ENCODE measurements at regions not wholly inside any gene's neighbourhood (a gene's known extent, or its start where the extent isn't known, plus 50 kb on each side); places are given as distances from the start of the nearest gene placed in this dataset.

DNA sequence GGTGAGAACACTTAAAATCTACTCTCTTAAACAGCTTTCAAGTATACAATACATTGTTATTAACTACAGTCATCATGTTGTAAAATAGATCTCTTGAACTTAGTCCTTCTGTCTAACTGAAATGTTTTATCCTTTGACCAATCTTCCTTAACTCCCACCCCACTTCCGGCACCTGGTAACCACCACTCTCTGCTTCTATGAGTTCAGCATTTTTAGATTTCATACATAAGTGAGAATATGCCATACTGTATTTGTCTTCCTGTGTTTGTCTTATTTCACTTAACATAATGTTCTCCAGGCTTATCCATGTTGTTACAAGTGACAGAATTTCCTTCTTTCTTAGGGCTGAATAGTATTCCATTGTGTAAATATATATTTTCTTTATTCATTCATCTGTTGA, 144.1 kb upstream of the TRPC4 start:
- Histone ChIP-seq H3K27me3 (ENCODE audit: low read depth) (no peaks in the 10 kb centered on the region), H3K36me3 (replicated peaks) (no peaks in the 10 kb centered on the region), H3K4me1 (no peaks in the 10 kb centered on the region), H3K9me3 (no peaks in the 10 kb centered on the region), H3K4me3 (no peak overlapping the region)
- no peak for DNase-seq (ENCODE audit: low spot score in 2 of 2)
- in situ Hi-C loops (cut with MboI; ENCODE audit: low sequenced_read_pairs): no loop called here

DNA sequence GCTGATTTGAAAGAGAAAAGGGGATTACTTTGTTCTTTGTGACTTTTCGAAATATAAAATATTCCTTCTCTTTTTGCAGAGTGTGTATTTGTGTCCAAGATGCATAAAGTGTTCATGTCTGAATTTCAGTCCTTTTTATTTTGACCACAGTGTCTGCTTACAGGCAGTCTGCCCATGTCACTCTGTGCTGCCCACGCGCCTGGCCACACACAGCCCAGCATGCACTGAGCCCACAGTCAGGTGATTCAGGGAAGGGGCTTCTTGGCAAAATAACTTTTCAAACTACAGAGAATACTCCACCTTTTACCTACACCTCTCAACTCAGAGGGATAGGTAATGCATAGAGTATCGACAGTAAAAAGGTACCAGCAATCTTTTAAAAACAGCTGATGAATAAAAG, 142.5 kb upstream of the TRPC4 start:
- Histone ChIP-seq H3K27me3 (ENCODE audit: low read depth) (no peaks in the 10 kb centered on the region), H3K4me1 (no peaks in the 10 kb centered on the region), H3K4me3 (no peak overlapping the region), H3K36me3 (replicated peaks) (no peaks in the 10 kb centered on the region), H3K9me3 (no peaks in the 10 kb centered on the region)
- DNase-seq (ENCODE audit: low spot score in 2 of 2): no peak
- in situ Hi-C loops (cut with MboI; ENCODE audit: low sequenced_read_pairs): no loop called here

DNA sequence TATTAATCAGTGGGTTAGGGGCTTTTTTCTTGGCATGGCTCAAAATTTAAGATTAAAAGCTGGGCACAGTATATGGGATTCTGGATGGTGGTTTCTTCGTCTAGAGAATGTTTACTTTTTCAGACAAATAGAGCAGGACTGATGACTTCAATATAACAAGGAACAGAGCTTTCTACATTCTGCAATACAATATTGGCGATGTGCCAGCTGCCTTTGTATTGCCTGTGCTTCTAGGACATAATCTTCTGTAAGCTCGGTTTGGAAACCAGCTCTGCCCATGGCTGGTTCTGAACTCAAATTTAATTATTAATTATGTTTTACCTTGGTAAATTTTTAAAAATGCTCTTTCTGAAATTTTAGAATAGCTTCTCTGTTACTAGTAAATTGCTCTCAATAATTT, 139.1 kb upstream of the TRPC4 start:
- H3K4me1 ChIP-seq: no peaks in the 10 kb centered on the region
- no peaks in the 10 kb centered on the region for H3K27me3 ChIP-seq (ENCODE audit: low read depth)
- H3K9me3 ChIP-seq: no peaks in the 10 kb centered on the region
- peak in 1 of 2 experiments; percentile 60 for DNase-seq (ENCODE audit: low spot score in 2 of 2)
- in situ Hi-C loops (cut with MboI; ENCODE audit: low sequenced_read_pairs): no loop called here
- H3K4me3 ChIP-seq: no peak overlapping the region
- no peaks in the 10 kb centered on the region for H3K36me3 ChIP-seq (replicated peaks)

DNA sequence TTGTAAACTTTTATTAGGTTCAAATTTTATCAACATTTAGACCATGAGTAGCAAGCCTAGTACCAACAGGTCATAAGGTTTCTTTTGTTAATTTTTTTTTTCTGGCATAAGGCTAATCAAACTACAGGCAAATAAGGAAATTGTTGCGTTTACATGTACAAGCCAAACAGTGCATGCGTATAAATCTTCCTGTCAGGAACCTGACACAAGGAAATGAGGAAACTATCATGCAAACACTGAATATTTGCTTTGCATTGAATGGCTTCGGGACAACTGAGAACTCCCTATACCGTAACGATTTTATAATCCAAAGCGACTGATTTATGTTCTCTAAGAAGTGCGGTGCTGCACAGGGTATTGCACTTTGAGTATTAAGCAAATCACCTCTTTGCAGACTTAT, 133.0 kb upstream of the TRPC4 start:
- no peak overlapping the region for H3K4me3 ChIP-seq
- DNase-seq (ENCODE audit: low spot score in 2 of 2): peak in 1 of 2 experiments; percentile 39
- no peaks in the 10 kb centered on the region for H3K27me3 ChIP-seq (ENCODE audit: low read depth)
- no peaks in the 10 kb centered on the region for H3K9me3 ChIP-seq
- H3K4me1 ChIP-seq: peaks cover 4% of the 10 kb centered on the region
- in situ Hi-C loops (cut with MboI; ENCODE audit: low sequenced_read_pairs): no loop called here
- no peaks in the 10 kb centered on the region for H3K36me3 ChIP-seq (replicated peaks)

DNA sequence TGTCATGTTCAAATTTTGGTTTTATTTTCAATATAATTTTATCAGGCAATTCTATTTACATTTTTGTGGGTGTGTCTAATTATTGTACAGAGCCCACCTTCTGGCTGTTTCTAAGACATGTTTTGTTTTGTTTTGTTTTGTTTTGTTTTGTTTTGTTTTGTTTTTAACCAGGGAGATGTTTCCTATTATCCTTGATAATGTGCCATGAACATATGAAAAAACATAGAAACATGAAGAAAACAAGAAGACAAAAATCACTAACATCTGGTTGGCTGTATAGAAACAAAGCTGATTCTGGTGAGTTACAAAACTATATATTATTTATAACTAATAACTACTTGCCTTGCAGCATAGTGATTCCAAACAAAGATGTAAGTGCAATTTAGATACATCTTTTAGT, 128.1 kb upstream of the TRPC4 start:
- peaks cover 5% of the 10 kb centered on the region for H3K4me1 ChIP-seq
- H3K36me3 ChIP-seq (replicated peaks): no peaks in the 10 kb centered on the region
- no peaks in the 10 kb centered on the region for H3K27me3 ChIP-seq (ENCODE audit: low read depth)
- no peak for DNase-seq (ENCODE audit: low spot score in 2 of 2)
- in situ Hi-C loops (cut with MboI; ENCODE audit: low sequenced_read_pairs): no loop called here
- no peak overlapping the region for H3K4me3 ChIP-seq
- H3K9me3 ChIP-seq: no peaks in the 10 kb centered on the region

DNA sequence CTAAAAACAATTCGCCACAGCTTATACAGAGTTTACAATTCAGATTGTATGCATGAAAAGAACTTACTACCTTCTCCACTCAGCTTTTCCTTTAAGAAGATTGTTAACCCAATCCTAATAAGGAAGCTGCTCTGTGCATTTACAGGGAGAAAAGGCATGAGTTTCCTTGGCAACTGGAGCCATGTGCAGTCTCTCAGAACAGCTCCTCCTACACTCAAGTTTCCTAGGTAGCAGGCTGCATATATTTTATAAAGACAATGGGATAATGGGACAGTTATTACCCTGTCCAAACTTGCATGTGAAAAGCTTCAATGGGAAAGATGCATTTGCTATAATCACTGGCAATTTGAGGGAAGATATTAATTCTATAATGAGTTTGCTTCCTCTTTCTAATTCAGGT, 125.5 kb upstream of the TRPC4 start:
- peak; percentile 56 to 78 for DNase-seq (ENCODE audit: low spot score in 2 of 2)
- in situ Hi-C loops (cut with MboI; ENCODE audit: low sequenced_read_pairs): no loop called here
- H3K4me3 ChIP-seq: no peak overlapping the region

DNA sequence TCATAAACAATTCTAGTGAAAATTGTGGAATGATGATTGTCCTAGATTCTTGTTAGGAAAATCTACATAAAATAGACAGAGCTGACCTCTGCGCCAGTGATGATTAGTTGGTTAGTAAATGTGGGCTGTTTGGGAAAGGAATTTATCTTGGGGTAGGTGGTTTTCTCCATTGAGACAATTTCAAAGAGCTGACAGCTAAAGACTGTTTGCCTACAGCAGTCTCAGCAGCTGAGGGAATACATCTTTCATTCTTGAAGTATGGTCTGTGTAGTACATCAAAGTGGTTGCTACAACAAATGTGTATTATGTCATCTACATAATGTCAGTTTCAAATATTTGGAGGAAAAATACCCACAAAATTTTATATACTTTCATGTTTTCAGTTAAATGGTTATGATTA, 117.2 kb upstream of the TRPC4 start:
- Histone ChIP-seq H3K27me3 (ENCODE audit: low read depth) (no peaks in the 10 kb centered on the region), H3K9me3 (no peaks in the 10 kb centered on the region), H3K4me3 (no peak overlapping the region), H3K36me3 (replicated peaks) (no peaks in the 10 kb centered on the region), H3K4me1 (no peaks in the 10 kb centered on the region)
- no peak for DNase-seq (ENCODE audit: low spot score in 2 of 2)
- in situ Hi-C loops (cut with MboI; ENCODE audit: low sequenced_read_pairs): no loop called here

More for the DNA sequence above, 125.5 kb upstream of the TRPC4 start:
- peaks cover 4% of the 10 kb centered on the region for H3K4me1 ChIP-seq
- H3K9me3 ChIP-seq: no peaks in the 10 kb centered on the region
- no peaks in the 10 kb centered on the region for H3K36me3 ChIP-seq (replicated peaks)
- no peaks in the 10 kb centered on the region for H3K27me3 ChIP-seq (ENCODE audit: low read depth)

DNA sequence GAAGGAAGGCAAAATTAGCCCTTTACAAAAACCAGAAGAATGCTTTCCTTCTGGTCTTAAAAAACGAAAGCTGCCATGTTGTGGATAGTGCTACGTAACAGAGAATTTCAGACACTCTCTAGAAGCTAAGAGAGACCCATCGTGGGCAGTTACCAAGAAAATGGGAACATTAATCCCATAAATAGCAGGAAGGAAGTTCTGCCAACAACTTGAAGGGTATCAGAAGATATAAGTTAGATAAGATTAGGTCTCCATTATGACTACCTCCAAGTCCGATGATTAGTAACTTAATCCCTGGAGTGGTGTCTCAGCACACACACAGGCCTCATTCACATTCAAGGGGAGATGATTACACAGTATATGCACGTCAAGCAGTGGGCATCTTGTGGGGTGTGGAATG, 115.7 kb upstream of the TRPC4 start:
- in situ Hi-C loops (cut with MboI; ENCODE audit: low sequenced_read_pairs): no loop called here
- no peak for DNase-seq (ENCODE audit: low spot score in 2 of 2)
- H3K9me3 ChIP-seq: no peaks in the 10 kb centered on the region
- H3K4me3 ChIP-seq: no peak overlapping the region
- no peaks in the 10 kb centered on the region for H3K36me3 ChIP-seq (replicated peaks)
- no peaks in the 10 kb centered on the region for H3K27me3 ChIP-seq (ENCODE audit: low read depth)
- no peaks in the 10 kb centered on the region for H3K4me1 ChIP-seq

DNA sequence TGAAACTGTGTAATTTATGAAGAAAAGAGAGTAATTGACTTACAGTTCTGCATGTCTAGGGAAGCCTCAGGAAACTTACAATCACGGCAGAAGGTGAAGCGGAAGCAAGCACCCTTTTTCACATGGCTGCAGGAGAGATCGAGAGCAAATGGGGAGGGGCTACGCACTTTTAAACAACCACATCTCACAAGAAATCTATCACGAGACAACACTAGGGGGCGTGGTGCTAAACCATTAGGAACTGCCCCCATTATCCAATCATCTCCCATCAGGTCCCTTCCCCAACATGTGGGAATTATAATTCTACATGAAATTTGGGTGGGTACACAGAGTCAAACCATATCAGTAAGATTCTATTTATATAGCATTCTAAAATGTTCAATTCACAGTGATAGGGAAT, 114.8 kb upstream of the TRPC4 start:
- peak in 1 of 2 experiments; percentile 25 for DNase-seq (ENCODE audit: low spot score in 2 of 2)
- no peaks in the 10 kb centered on the region for H3K36me3 ChIP-seq (replicated peaks)

DNA sequence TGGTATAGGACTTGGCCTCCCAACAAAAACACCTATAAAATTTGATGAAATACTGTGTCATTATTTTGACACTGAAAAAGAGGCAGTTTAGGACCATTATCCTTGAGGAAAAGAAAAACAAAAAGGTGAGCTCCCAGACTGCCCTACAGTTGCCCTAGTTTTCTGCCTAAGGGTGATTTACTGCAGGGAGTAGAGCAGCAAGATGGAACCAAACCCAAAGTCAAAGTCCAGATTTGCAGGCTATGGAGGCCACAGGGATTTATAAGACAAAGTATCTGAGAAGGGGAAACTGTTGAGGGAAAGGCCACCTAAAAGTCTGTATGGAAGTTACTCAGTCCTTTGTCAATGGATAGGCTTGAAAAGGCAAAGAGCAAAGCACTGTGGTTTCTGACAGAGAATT, 112.4 kb upstream of the TRPC4 start:
- in situ Hi-C loops (cut with MboI; ENCODE audit: low sequenced_read_pairs): no loop called here
- Histone ChIP-seq H3K4me3 (no peak overlapping the region), H3K9me3 (no peaks in the 10 kb centered on the region), H3K4me1 (no peaks in the 10 kb centered on the region), H3K36me3 (replicated peaks) (no peaks in the 10 kb centered on the region), H3K27me3 (ENCODE audit: low read depth) (no peaks in the 10 kb centered on the region; the same call in 1 of the 2 replicates)
- no peak for DNase-seq (ENCODE audit: low spot score in 2 of 2)

More for the DNA sequence above, 114.8 kb upstream of the TRPC4 start:
- in situ Hi-C loops (cut with MboI; ENCODE audit: low sequenced_read_pairs): no loop called here
- no peak overlapping the region for H3K4me3 ChIP-seq
- no peaks in the 10 kb centered on the region for H3K4me1 ChIP-seq
- no peaks in the 10 kb centered on the region for H3K9me3 ChIP-seq
- H3K27me3 ChIP-seq (ENCODE audit: low read depth): no peaks in the 10 kb centered on the region

DNA sequence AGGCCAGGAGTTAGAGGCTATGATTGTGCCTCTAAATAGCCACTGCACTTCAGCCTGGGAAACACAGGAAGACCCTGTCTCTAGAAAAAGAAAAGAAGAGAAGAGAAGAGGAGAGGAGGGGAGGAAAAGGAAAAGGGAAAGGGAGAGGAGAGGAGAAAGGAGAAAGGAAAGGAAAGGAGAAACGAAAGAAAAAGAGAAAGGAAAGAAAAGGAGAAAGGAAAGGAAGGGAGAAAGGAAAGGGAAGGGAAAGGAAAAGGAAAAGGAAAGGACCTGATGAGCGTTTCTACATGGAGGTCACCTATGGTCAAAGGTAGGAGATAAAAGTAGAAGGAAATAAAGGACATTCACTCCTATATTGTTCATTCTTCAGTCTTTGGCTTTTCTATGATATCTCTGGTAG, 109.1 kb upstream of the TRPC4 start:
- Histone ChIP-seq H3K4me3 (no peak overlapping the region), H3K4me1 (no peaks in the 10 kb centered on the region), H3K36me3 (replicated peaks) (no peaks in the 10 kb centered on the region), H3K27me3 (ENCODE audit: low read depth) (no peaks in the 10 kb centered on the region; the same call in 1 of the 2 replicates), H3K9me3 (no peaks in the 10 kb centered on the region)
- no peak for DNase-seq (ENCODE audit: low spot score in 2 of 2)
- in situ Hi-C loops (cut with MboI; ENCODE audit: low sequenced_read_pairs): no loop called here

DNA sequence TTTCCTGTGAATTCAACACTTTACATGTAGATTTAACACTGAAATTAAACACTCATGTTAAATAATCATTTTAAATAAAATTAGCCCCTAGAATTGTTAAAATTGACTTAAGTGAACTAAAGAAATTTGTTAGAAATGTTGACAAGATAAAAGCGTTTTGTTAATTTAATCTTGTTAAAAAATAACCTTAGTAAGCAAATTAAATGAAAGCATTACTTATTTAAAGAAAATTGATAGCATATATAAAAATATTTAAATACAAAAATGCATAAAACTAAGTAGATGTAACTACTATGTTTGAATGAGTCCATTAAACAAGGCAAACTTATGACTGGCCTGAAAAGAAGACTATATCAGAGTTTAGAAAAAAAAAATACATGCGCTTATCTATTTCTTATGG, 99.0 kb upstream of the TRPC4 start:
- no peaks in the 10 kb centered on the region for H3K27me3 ChIP-seq (ENCODE audit: low read depth)
- no peak overlapping the region for H3K4me3 ChIP-seq
- DNase-seq (ENCODE audit: low spot score in 2 of 2): no peak
- in situ Hi-C loops (cut with MboI; ENCODE audit: low sequenced_read_pairs): no loop called here
- H3K9me3 ChIP-seq: no peaks in the 10 kb centered on the region
- no peaks in the 10 kb centered on the region for H3K36me3 ChIP-seq (replicated peaks)
- no peaks in the 10 kb centered on the region for H3K4me1 ChIP-seq

DNA sequence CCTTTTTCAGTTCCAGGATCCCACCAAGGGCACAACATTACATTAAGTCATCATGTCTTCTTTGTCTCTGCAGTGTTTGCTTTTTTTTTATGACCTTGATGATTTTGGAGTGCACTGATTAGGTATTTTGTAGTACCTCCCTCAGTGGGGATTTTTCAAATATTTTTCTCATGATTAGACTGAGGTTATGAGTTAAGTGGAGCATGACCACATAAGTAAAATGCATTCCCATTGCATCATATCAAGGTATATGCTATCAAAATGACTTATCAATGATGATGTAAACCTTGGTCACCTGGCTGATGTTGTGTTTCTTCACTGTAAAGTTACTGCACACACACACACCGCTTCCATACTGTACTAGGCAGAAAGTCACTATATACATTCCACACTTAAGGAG, 96.7 kb upstream of the TRPC4 start:
- no peak for DNase-seq (ENCODE audit: low spot score in 2 of 2)
- Histone ChIP-seq H3K27me3 (ENCODE audit: low read depth) (no peaks in the 10 kb centered on the region), H3K9me3 (no peaks in the 10 kb centered on the region), H3K4me1 (no peaks in the 10 kb centered on the region), H3K36me3 (replicated peaks) (no peaks in the 10 kb centered on the region), H3K4me3 (no peak overlapping the region)
- in situ Hi-C loops (cut with MboI; ENCODE audit: low sequenced_read_pairs): no loop called here

DNA sequence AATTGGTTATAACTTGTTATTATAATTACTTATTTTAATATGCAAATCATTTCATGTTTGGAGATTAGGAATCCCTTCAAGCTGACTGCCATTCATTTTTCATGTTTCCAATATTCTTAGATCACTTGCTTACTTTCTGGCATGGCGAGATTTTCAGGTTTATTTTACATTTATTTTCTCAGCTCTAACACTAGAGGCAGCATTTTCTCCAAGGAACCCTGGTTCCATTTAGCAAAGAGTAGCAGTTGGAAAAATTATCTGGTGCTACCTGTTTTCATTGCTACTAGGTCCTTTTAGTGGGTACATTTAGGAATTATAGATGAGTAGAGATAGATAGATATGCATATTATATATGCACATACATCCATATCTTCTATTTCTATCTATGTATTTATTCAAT, 90.9 kb upstream of the TRPC4 start:
- Histone ChIP-seq H3K4me1 (peaks cover 4% of the 10 kb centered on the region), H3K27me3 (ENCODE audit: low read depth) (no peaks in the 10 kb centered on the region), H3K4me3 (no peak overlapping the region), H3K9me3 (no peaks in the 10 kb centered on the region), H3K36me3 (replicated peaks) (no peaks in the 10 kb centered on the region)
- no peak for DNase-seq (ENCODE audit: low spot score in 2 of 2)
- in situ Hi-C loops (cut with MboI; ENCODE audit: low sequenced_read_pairs): no loop called here

DNA sequence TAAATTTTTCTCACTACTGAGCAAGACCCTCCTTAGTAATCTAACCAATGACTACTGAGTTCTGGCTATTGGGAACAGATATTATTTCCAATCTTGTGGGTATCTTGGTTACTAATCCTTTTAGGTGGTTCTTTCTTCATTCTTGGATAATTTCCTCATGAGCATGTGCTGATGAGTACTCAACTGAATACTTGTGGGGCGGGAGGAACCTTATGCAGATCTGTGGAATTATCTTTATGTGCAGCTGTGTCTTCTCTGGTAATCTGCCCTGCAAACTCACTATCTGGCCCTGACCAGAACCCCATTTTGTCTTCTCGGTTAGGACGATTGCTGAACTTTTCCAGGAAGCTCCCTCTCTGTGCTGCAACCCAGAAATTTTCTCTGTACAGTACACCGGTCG, 89.7 kb upstream of the TRPC4 start:
- H3K4me3 ChIP-seq: no peak overlapping the region
- DNase-seq (ENCODE audit: low spot score in 2 of 2): no peak
- peaks cover 4% of the 10 kb centered on the region for H3K4me1 ChIP-seq
- H3K36me3 ChIP-seq (replicated peaks): no peaks in the 10 kb centered on the region
- H3K27me3 ChIP-seq (ENCODE audit: low read depth): no peaks in the 10 kb centered on the region
- H3K9me3 ChIP-seq: no peaks in the 10 kb centered on the region
- in situ Hi-C loops (cut with MboI; ENCODE audit: low sequenced_read_pairs): no loop called here
